HTR-8/SVneo (cell line): ENCODE measurements at regions not wholly inside any gene's neighbourhood (a gene's known extent, or its start where the extent isn't known, plus 50 kb on each side); places are given as distances from the start of the nearest gene placed in this dataset.
"Not testable (repeated sequence)": the region's sequence is repeated elsewhere in the genome, so short reads cannot be mapped to it uniquely, and the experiment has no call there.

Experiments
- DNase-seq: peaks from one replicate; pipeline ENCODE4 v3.0.0; 2011; ENCODE audit warnings: low spot score, mixed read lengths; ENCODE audit not compliant: insufficient read length
- FAIRE-seq: peaks from 2 replicates; lab custom pipeline; 2011; peaks lifted over from hg19 to GRCh38; lab: Jason Lieb, UNC

- DNase-seq (no peak), FAIRE-seq (no peak)
Observed at GRCh38 chr3:176661432-176661964, 535.8 kb downstream of the TBL1XR1 start.

- no peak for FAIRE-seq
- DNase-seq, result no peak
Observed at GRCh38 chr3:176655404-176656094, 541.7 kb downstream of the TBL1XR1 start.

DNA sequence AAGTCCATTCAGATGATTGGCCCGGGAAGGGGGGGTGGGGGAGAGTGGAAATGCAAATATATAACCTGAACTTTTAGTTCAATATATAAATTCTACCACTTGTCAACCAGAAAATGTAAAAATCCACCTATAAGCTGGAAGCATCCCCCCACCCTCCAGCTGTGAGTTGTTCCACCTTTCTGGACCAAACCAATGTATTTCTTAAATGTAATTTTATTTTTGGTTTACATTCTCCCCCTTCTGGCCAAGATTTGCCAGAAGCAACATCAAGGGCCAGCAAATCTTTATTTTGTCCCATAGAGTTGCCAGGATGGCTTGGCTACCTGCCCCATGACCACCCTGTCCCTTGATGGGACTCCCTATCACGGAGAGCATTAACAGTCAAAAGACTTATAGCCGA, 545.7 kb downstream of the TBL1XR1 start:
- DNase-seq (no peak), FAIRE-seq (no peak)

GRCh38 chr3:176650478-176650877, 546.8 kb downstream of the TBL1XR1 start:
- FAIRE-seq (no peak), DNase-seq (no peak)

DNA sequence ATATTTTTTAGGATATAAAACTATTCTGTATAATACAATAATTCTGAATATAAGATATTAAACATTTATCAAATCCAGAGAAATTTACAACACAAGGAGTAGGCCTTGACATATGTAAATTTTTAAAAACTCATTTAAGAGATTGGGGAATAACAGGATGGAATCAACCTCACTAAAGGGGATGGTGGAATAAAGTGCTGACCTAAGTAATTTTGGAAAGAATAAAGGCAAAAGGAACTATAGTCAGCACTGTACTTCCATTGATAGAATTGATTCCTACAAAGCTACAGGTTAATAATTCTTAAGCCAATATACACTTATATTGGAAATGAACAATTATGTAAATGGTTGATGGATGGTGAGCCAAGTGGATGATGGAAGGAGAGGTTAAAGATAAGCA, 549.3 kb downstream of the TBL1XR1 start:
- DNase-seq, result no peak
- FAIRE-seq, result no peak

DNA sequence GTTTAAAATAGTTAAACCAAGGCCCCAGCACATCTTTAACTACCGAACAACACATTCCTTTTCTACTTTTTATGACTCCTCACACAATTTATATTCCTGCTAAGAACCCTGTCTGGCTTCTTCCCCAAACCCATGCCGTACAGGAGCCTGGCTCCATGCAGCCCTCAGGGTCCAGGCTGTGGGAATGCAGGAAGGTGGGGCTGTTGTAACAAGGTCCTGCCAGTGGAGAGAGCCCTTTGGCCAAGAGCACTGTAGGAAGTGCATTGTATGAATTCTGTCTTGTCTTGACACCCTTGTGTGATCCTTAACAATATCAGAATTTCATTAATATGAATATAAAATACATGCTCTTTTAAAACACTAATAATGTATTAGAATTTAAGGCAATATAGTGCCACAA, 563.8 kb downstream of the TBL1XR1 start:
- FAIRE-seq (no peak), DNase-seq (no peak)

DNA sequence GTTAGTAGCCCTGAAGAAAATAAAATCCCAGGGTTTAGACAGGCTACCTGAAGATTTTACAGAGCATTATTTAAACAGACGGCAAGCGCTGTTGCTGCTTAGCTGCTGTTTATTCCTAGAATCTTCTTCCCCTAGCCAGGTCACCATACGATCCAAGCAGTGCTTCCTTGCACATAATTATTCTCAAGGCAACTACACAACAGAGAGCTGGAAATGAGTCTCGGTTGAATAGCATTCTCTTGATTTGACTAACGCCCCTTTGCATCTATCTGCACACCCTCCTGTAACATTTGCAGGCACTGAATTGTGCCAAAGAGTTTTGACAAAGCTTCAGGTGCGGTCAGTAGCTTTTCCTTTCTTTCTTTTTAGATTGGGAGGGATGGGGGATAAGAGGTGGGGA, 564.4 kb downstream of the TBL1XR1 start:
- DNase-seq, result no peak
- no peak for FAIRE-seq

GRCh38 chr3:176631165-176631564, 566.1 kb downstream of the TBL1XR1 start:
- no peak for FAIRE-seq

DNA sequence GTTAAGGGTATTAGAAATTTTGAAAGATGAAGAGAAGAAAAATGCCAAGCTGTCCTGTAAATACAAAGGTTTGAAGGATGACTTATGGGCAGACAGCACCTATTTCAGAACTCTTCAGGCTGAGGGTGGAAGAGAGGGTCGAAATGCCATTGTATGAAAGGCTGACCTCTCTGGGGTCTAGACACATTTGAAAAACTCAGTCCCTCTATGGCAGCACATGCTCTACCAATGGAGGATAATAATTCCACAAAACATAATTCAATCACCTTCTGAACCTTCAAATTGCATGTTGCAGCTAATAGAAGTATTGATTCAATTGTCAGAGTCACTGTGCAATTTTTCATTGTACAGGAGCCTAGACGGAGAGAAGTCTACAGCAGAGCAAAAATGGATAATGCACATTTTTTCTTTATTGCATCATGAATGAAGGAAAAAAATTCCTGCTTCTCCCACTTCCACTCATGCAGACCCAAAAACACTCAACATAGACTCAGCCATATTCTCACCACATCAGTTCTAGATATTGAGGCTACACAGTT, 569.1 kb downstream of the TBL1XR1 start:
- FAIRE-seq, result no peak

More at GRCh38 chr3:176631165-176631564, 566.1 kb downstream of the TBL1XR1 start:
- no peak for DNase-seq

GRCh38 chr3:176623468-176624150, 573.7 kb downstream of the TBL1XR1 start:
- DNase-seq, result no peak
- no peak for FAIRE-seq

More for the DNA sequence above, 569.1 kb downstream of the TBL1XR1 start:
- DNase-seq, result no peak

GRCh38 chr3:176619833-176620232, 577.4 kb downstream of the TBL1XR1 start:
- DNase-seq (no peak), FAIRE-seq (no peak)

DNA sequence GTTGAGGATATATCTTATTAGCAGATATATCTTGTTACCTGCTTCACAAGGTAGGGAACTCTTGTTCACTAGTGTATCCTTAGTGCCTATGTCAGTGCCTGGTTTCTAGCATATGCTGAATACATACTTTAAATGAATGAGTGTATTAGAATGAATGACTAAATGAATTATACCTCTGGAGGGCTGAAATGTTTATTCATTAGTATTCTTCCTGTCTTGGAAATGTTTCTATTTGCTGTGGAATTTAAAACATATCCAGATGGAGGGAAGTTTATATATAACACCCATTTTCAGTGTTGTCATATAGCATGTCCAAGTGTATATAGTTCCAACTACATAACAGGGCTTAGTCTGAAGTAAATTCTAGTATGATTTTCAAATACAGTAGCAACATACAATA, 581.5 kb downstream of the TBL1XR1 start:
- no peak for FAIRE-seq
- DNase-seq, result no peak

- DNase-seq (no peak), FAIRE-seq (no peak)
Observed at GRCh38 chr3:176611703-176612102, 585.6 kb downstream of the TBL1XR1 start.

- DNase-seq (no peak), FAIRE-seq (no peak)
Observed at GRCh38 chr3:176609361-176609760, 587.9 kb downstream of the TBL1XR1 start.

GRCh38 chr3:176605553-176605952, 591.7 kb downstream of the TBL1XR1 start:
- not testable (repeated sequence) for DNase-seq, FAIRE-seq

DNA sequence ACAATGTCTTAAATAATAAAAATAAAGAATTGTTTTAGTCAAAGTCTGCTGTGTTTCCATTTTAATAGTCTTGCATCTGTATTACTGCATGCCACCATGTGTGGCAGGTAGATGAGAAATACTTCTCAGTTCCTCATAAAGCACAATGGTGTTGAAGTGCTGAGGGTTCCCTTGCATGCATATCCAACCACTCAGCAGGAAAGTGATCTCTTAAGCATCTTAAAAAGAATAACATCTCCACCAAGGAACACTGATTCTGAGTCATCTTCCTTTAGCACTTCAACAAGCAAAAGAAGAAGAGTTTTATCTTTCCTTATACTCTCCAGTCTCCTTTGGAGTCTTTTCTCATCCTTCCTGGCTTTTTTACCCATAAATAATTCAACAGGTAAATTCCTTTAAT, 602.0 kb downstream of the TBL1XR1 start:
- DNase-seq, result no peak
- FAIRE-seq, result no peak

DNA sequence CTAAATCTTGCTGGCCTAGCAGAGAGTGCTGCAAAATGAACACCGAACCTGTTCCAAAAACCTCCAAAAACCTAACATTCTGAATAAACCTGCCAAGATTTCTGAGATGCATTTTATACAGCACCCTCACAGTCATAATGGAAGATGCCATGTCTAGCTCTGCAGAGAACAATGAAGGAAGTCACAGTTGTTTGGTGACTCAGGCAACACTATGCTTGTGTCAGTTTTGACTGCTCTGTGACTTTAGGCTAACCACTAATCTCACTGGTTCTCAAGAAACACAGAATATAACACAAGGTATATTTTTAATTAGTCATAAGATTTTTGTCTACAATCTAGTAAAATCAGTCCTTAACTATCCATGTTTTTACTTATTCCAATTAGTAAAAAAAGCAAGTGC, 606.6 kb downstream of the TBL1XR1 start:
- no peak for FAIRE-seq
- DNase-seq, result no peak

DNA sequence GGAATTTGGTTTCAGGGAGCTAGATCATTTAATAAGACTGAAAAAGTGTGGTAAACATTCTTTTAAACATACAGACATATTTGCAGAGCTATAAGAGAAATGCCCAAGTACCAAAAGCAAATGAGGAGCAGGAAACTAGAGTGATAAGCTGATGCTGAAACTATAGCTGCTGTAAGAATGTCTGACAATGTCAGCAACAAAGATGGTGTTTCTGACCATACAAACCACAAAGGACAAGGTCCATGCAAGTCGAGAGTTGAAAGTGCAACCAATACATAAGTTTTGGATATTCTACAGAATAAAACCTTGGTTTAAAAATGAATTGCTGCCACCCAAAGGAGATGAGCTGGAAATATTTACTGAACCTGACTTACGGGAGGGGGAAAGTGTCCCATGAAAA, 610.2 kb downstream of the TBL1XR1 start:
- DNase-seq, result no peak
- FAIRE-seq, result no peak

- no peak for DNase-seq
- no peak for FAIRE-seq
Observed at GRCh38 chr3:176584413-176585176, 612.7 kb downstream of the TBL1XR1 start.

DNA sequence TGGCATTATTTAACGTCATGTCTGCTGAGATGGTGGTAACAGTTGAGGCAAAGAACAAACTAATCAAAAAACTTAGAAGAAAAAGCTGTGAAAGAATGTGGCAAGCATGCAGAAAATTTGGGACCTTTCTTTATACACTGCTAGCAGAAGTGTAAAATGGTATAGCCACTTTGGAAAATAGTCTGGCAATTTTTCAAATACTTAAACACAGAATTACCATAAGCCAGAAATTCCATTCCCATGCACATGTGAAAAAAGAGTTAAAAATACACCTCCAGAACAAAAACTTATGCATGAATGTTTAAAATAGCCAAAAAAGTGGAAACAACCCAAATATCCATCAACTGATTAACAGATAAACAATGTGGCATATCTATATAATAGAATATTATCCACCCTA, 613.3 kb downstream of the TBL1XR1 start:
- DNase-seq (no peak), FAIRE-seq (no peak)

DNA sequence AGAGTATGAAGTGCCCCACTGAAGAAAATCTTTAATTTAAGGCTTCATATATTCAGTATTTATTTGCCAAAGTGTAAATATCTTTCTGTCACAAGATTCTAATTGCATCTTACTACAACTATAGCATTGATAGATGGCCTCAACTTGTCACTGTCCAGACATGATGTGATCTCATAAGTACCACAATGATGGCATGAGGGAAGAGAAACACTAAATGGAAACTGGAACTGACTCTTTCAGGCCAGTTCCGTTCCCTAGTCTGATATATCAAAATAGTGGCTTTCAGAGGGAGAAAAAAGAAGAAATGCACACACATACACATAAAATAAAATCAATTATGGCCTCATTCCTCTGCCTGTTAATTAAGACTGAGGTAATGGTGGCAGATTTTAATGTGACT, 615.7 kb downstream of the TBL1XR1 start:
- no peak for FAIRE-seq
- no peak for DNase-seq
